ENCODE measurements at regions not wholly inside any gene's neighbourhood (a gene's known extent, or its start where the extent isn't known, plus 50 kb on each side); places are given as distances from the start of the nearest gene placed in this dataset.
"Not testable (repeated sequence)": the region's sequence is repeated elsewhere in the genome, so short reads cannot be mapped to it uniquely, and the experiment has no call there.

DNA sequence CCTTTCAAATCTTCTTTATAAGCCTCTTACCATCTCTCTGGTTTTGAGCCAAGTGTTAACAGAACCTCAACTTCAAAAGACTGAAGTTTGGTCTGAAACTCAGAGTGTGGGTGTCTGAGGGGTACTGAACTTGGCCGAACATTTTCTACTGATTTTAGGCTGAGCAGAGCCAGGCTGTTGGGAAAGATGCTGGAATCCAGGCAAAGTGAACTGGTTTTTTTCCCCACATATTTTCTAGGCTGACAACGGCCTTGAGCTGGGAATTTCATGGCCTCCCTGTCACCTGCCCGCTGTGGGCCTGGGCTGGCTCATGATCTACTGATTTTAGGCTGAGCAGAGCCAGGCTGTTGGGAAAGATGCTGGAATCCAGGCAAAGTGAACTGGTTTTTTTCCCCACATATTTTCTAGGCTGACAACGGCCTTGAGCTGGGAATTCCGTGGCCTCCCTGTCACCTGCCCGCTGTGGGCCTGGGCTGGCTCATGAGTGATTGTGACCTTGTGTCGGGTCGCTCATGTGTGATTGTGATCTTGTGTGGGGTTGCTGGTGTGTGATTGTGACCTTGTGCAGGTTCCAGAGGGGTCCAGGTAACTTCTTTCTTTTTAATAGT is 204.4 kb downstream of the NPIPB11 start:
- TF ChIP-seq, protein P1, sequence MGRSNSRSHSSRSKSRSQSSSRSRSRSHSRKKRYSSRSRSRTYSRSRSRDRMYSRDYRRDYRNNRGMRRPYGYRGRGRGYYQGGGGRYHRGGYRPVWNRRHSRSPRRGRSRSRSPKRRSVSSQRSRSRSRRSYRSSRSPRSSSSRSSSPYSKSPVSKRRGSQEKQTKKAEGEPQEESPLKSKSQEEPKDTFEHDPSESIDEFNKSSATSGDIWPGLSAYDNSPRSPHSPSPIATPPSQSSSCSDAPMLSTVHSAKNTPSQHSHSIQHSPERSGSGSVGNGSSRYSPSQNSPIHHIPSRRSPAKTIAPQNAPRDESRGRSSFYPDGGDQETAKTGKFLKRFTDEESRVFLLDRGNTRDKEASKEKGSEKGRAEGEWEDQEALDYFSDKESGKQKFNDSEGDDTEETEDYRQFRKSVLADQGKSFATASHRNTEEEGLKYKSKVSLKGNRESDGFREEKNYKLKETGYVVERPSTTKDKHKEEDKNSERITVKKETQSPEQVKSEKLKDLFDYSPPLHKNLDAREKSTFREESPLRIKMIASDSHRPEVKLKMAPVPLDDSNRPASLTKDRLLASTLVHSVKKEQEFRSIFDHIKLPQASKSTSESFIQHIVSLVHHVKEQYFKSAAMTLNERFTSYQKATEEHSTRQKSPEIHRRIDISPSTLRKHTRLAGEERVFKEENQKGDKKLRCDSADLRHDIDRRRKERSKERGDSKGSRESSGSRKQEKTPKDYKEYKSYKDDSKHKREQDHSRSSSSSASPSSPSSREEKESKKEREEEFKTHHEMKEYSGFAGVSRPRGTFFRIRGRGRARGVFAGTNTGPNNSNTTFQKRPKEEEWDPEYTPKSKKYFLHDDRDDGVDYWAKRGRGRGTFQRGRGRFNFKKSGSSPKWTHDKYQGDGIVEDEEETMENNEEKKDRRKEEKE (IDR thresholded peaks at IDR 0.05), result not testable (repeated sequence)
- not testable (repeated sequence) for TF ChIP-seq ZNF605 (CRISPR knock-in tag; IDR thresholded peaks at IDR 0.05); SUZ12 (IDR thresholded peaks at IDR 0.05; ENCODE audit: low read depth, low read length); SMAD3 (CRISPR knock-in tag; IDR thresholded peaks at IDR 0.05)

All from HepG2 (cell line).